Activated CD8-positive, alpha-beta T cell treated with anti-CD3 and anti-CD28 coated beads for 36 hours (primary cell): ENCODE measurements at regions not wholly inside any gene's neighbourhood (a gene's known extent, or its start where the extent isn't known, plus 50 kb on each side); places are given as distances from the start of the nearest gene placed in this dataset.

ENCODE experiments used
- ATAC-seq: fragments of 200-7000 bp; cut with Tn5 transposase; one replicate; pipeline ENCODE4 v1.10.0; 2021; ENCODE audit warnings: mild to moderate bottlenecking, moderate library complexity
- CTCF ChIA-PET: fragments of 350-600 bp; sonication (Branson Sonifier 250); formaldehyde crosslinking; loops from one replicate; lab custom pipeline; 2021; ENCODE audit warnings: antibody characterized with exemption; lab: Charles Lee
- POLR2A ChIA-PET: fragments of 350-600 bp; sonication (Branson Sonifier 250); formaldehyde crosslinking; loops from one replicate; lab custom pipeline; 2021; ENCODE audit warnings: antibody characterized with exemption; lab: Charles Lee
- DNase-seq: peaks from one replicate; pipeline ENCODE4 v3.0.0-alpha.2; 2020
- H3K27ac Mint-ChIP-seq: one replicate; pipeline ENCODE4 v1.8.0; 2021; ENCODE audit warnings: mild to moderate bottlenecking, mixed read lengths
- H3K27me3 Mint-ChIP-seq: one replicate; pipeline ENCODE4 v1.8.0; 2021; ENCODE audit warnings: mixed read lengths
- H3K36me3 Mint-ChIP-seq: one replicate; pipeline ENCODE4 v1.8.0; 2021; ENCODE audit warnings: low read depth, mixed read lengths
- H3K4me1 Mint-ChIP-seq: one replicate; pipeline ENCODE4 v1.8.0; 2021; ENCODE audit warnings: low read depth, mixed read lengths
- H3K4me3 Mint-ChIP-seq: one replicate; pipeline ENCODE4 v1.8.0; 2021; ENCODE audit warnings: mild to moderate bottlenecking, moderate library complexity, mixed read lengths
- H3K9me3 Mint-ChIP-seq: one replicate; pipeline ENCODE4 v1.8.0; 2021; ENCODE audit warnings: mixed read lengths
- intact Hi-C: fragments of 100-400 bp; cut with micrococcal nuclease; formaldehyde crosslinking; loops from one replicate; pipeline ENCODE4 v1.10.0; 2022
- TF ChIP-seq, protein P1 (sequence below): fragments of 200-600 bp; IDR thresholded peaks from one replicate; pipeline ENCODE4 v1.8.0; 2022; ENCODE audit warnings: antibody characterized with exemption, mild to moderate bottlenecking

DNA sequence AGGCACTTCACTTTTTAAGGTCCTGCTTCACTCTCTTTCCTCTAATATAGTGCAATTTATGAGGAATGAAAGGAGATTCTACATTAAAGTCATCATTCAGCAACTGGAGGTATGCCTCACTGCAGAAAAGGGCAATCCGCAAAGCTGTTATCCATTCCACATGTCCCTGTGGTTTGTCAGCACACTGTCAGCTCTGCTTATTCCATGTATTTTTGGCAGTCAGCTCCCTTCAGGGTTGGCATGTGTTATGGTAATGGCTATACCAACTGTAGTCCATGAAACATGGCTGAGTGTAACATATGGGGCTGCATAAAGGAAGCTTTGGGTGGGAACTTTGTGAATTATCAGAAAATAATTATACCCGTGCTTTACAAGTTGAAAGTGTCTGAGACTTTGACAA lies 154.1 kb downstream of the GALC start:
- ATAC-seq (no peak), DNase-seq (no peak)
- H3K27ac Mint-ChIP-seq: no peak overlapping the region
- no peaks in the 10 kb centered on the region for H3K36me3 Mint-ChIP-seq
- H3K27me3 Mint-ChIP-seq: peaks cover 2% of the 10 kb centered on the region
- no peaks in the 10 kb centered on the region for H3K9me3 Mint-ChIP-seq
- TF ChIP-seq, protein P1, sequence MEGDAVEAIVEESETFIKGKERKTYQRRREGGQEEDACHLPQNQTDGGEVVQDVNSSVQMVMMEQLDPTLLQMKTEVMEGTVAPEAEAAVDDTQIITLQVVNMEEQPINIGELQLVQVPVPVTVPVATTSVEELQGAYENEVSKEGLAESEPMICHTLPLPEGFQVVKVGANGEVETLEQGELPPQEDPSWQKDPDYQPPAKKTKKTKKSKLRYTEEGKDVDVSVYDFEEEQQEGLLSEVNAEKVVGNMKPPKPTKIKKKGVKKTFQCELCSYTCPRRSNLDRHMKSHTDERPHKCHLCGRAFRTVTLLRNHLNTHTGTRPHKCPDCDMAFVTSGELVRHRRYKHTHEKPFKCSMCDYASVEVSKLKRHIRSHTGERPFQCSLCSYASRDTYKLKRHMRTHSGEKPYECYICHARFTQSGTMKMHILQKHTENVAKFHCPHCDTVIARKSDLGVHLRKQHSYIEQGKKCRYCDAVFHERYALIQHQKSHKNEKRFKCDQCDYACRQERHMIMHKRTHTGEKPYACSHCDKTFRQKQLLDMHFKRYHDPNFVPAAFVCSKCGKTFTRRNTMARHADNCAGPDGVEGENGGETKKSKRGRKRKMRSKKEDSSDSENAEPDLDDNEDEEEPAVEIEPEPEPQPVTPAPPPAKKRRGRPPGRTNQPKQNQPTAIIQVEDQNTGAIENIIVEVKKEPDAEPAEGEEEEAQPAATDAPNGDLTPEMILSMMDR: no peak
- ChIA-PET CTCF (interaction anchor here (1.6 kb wide), 1 partner anchor 33 kb away, joined by 4 read pairs; no protein-coding TSS in a partner anchor), POLR2A (no interaction called here)
- intact Hi-C loops: no loop called here
- no peaks in the 10 kb centered on the region for H3K4me1 Mint-ChIP-seq
- no peak overlapping the region for H3K4me3 Mint-ChIP-seq

DNA sequence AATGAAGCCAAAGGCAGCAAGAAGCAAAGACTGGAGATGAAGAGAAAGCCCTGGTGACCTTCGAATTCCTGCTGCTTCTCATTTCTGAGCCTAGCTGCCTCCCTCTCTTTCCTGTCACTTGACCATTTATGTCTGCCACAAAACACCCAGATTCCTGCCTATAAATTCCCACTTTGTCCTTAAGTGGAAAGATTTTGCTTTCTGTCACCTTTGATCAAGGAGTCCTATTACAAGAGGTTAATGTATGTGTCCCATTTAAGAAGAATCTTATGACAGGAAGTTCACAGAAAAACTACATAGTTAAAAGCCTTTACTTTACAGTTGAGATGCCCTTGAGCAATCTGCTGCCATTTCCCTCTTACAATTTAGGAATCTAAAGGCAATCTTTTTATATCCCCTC lies 155.7 kb downstream of the GALC start:
- Mint-ChIP-seq H3K4me1 (no peaks in the 10 kb centered on the region), H3K27me3 (peaks cover 9% of the 10 kb centered on the region), H3K9me3 (peaks cover 1% of the 10 kb centered on the region), H3K27ac (no peak overlapping the region), H3K36me3 (no peaks in the 10 kb centered on the region), H3K4me3 (no peak overlapping the region)
- CTCF ChIA-PET: no interaction called here
- POLR2A ChIA-PET: no interaction called here
- ATAC-seq (no peak), DNase-seq (no peak)
- TF ChIP-seq, protein P1: no peak
- intact Hi-C loops: no loop called here

DNA sequence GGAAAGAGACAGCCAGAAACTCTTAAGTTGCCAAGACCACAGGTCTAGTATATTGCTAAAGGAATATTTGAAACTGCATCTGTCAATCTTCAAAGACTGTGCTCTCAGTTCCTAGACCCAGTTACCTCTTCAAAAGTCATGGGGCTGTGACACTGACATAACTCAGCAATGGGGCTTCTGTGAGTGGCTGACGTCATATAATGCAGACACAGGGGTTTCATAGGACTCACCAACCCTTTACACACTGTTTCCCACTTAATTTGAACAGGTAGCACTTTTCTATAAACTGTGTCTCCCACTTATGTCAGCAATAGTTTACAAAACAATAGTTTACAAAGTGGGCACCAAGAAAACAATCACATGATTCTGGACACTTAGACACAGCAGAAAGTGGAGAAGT lies 158.4 kb downstream of the GALC start:
- Mint-ChIP-seq H3K27me3 (peaks cover 9% of the 10 kb centered on the region), H3K9me3 (peaks cover 1% of the 10 kb centered on the region), H3K4me1 (no peaks in the 10 kb centered on the region), H3K27ac (no peak overlapping the region), H3K4me3 (no peak overlapping the region), H3K36me3 (no peaks in the 10 kb centered on the region)
- no peak for DNase-seq
- intact Hi-C loops: no loop called here
- CTCF ChIA-PET: no interaction called here
- ATAC-seq: no peak
- TF ChIP-seq, protein P1: no peak
- POLR2A ChIA-PET: no interaction called here

DNA sequence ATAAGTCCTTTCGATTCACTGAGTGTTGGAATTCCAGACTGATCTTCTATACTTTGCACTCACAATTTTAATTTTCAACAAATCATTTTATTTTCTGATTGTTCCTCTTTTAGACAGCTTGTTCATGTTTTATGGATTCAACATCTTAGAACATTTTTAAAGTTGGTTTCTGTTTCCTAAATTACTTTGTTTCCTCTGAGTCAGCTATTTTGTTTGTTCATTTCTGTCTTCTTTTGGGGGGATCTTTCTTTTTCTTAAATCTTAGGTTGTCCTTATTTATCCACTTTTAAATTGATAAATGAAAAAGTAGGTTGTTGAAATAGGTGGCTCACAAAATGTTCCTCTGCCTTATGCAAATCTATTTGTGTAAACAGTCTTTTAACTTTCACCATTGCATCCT lies 160.0 kb downstream of the GALC start:
- CTCF ChIA-PET: no interaction called here
- Mint-ChIP-seq H3K4me1 (no peaks in the 10 kb centered on the region), H3K27me3 (peaks cover 7% of the 10 kb centered on the region), H3K4me3 (no peak overlapping the region), H3K9me3 (peaks cover 1% of the 10 kb centered on the region), H3K27ac (no peak overlapping the region), H3K36me3 (no peaks in the 10 kb centered on the region)
- TF ChIP-seq, protein P1: no peak
- ATAC-seq (no peak), DNase-seq (no peak)
- intact Hi-C loops: no loop called here
- POLR2A ChIA-PET: no interaction called here

DNA sequence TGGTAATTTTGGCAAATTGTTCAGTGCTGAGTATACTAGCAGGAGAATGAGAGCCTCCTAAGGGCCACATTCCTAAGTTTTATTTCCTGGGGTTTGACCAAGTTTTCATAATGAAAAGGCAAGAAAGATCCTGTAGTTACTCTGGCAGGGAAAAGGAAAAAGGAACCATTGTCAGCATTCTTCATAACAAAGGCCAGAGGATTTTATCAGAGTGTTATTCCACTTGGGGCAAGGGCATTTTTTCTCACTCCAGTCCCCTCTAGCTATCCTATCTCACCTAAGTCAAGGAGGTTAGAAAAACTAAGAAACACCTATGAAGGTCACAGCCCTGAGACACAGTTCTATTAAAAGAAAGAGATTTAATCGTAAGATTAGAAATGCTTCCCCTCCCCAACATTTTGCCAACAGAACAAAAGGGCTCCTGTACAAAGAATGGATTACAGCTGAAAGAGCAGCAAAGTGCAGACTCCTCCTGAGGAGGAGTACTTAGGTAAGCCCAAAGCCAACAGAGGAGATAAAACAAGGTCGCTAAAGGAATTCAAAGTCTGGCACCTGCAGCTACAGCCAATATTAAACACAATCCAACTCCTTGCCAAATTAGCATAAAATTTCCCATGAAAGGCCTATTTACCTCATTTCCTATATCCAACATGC lies 162.4 kb downstream of the GALC start:
- H3K4me1 Mint-ChIP-seq: no peaks in the 10 kb centered on the region
- no peak overlapping the region for H3K27ac Mint-ChIP-seq
- no peak overlapping the region for H3K4me3 Mint-ChIP-seq
- DNase-seq (no peak), ATAC-seq (no peak)
- POLR2A ChIA-PET: no interaction called here
- intact Hi-C loops: no loop called here
- peaks cover 7% of the 10 kb centered on the region for H3K27me3 Mint-ChIP-seq
- no peaks in the 10 kb centered on the region for H3K36me3 Mint-ChIP-seq
- CTCF ChIA-PET: no interaction called here
- TF ChIP-seq, protein P1: no peak
- H3K9me3 Mint-ChIP-seq: peaks cover 1% of the 10 kb centered on the region
